Glomerular endothelial cell (primary cell): ENCODE measurements at regions not wholly inside any gene's neighbourhood (a gene's known extent, or its start where the extent isn't known, plus 50 kb on each side); places are given as distances from the start of the nearest gene placed in this dataset.

Experiments
- DNase-seq: peaks from one replicate; pipeline ENCODE4 v3.0.0-alpha.2; 2011; ENCODE audit warnings: low read depth, low spot score; ENCODE audit errors: extremely low read depth

- DNase-seq: no peak
Observed at GRCh38 chr12:66066137-66066928, 64.2 kb downstream of the LLPH start.

GRCh38 chr12:66065641-66066136 lies 64.9 kb downstream of the LLPH start:
- no peak for DNase-seq

GRCh38 chr12:66065150-66065549 lies 65.4 kb downstream of the LLPH start:
- no peak for DNase-seq

GRCh38 chr12:66063916-66064315 lies 66.6 kb downstream of the LLPH start:
- no peak for DNase-seq

- no peak for DNase-seq
Observed at GRCh38 chr12:66062290-66062625, 68.3 kb downstream of the LLPH start.

- DNase-seq: no peak
Observed at GRCh38 chr12:66061557-66062289, 68.8 kb downstream of the LLPH start.

- no peak for DNase-seq
Observed at GRCh38 chr12:66061076-66061475, 69.5 kb downstream of the LLPH start.

GRCh38 chr12:66060163-66060907 lies 70.2 kb downstream of the LLPH start:
- no peak for DNase-seq

GRCh38 chr12:66059666-66060065 lies 70.9 kb downstream of the LLPH start:
- DNase-seq: no peak

GRCh38 chr12:66058554-66058953 lies 72.0 kb downstream of the LLPH start:
- DNase-seq: no peak

GRCh38 chr12:66055837-66056319 lies 74.7 kb downstream of the LLPH start:
- DNase-seq: no peak

GRCh38 chr12:66052988-66053615 lies 77.4 kb downstream of the LLPH start:
- no peak for DNase-seq

- no peak for DNase-seq
Observed at GRCh38 chr12:66051361-66051760, 79.2 kb downstream of the LLPH start.

- no peak for DNase-seq
Observed at GRCh38 chr12:66050610-66051009, 79.9 kb downstream of the LLPH start.

GRCh38 chr12:66050283-66050576 lies 80.3 kb downstream of the LLPH start:
- no peak for DNase-seq

GRCh38 chr12:66049538-66050282 lies 80.8 kb downstream of the LLPH start:
- no peak for DNase-seq

- no peak for DNase-seq
Observed at GRCh38 chr12:66048835-66049537, 81.6 kb downstream of the LLPH start.

GRCh38 chr12:66048218-66048834 lies 82.2 kb downstream of the LLPH start:
- DNase-seq: no peak

- no peak for DNase-seq
Observed at GRCh38 chr12:66047411-66048021, 83.0 kb downstream of the LLPH start.
